HepG2 (cell line): ENCODE measurements at regions not wholly inside any gene's neighbourhood (a gene's known extent, or its start where the extent isn't known, plus 50 kb on each side); places are given as distances from the start of the nearest gene placed in this dataset.

Source experiments
- CENPT ChIP-seq: sonication (generic); formaldehyde crosslinking; IDR thresholded peaks from 2 replicates; pipeline ENCODE4 v1.8.0; 2022; ENCODE audit warnings: low read depth, mild to moderate bottlenecking, moderate library complexity, missing genetic modification reagents
- EP300 ChIP-seq, 3 experiments: sonication (generic) in 1 of 3; formaldehyde crosslinking in 1 of 3; IDR thresholded peaks; 2 replicates each; pipeline versions ENCODE4 v1.5.1 to v1.6.1; 2011 to 2020; ENCODE audit warnings: low read depth in 2 of 3, low read length in 2 of 3, borderline replicate concordance in 1 of 3, improper control_type of control experiment in 1 of 3, mild to moderate bottlenecking in 1 of 3, missing genetic modification reagents in 1 of 3, moderate library complexity in 1 of 3
- FOXC1 ChIP-seq: sonication (generic); formaldehyde crosslinking; IDR thresholded peaks from 2 replicates; pipeline ENCODE4 v1.8.0; 2022; ENCODE audit warnings: mild to moderate bottlenecking, missing genetic modification reagents, borderline replicate concordance
- HINFP ChIP-seq: sonication (generic); formaldehyde crosslinking; IDR thresholded peaks from 2 replicates; pipeline ENCODE4 v1.4.0; 2020; ENCODE audit warnings: low read depth, mild to moderate bottlenecking, missing genetic modification reagents
- HOXA9 ChIP-seq: sonication (generic); formaldehyde crosslinking; IDR thresholded peaks from 2 replicates; pipeline ENCODE4 v1.8.1; 2022; ENCODE audit warnings: missing genetic modification reagents, mild to moderate bottlenecking, moderate library complexity, borderline replicate concordance
- KLF13 ChIP-seq: sonication (generic); formaldehyde crosslinking; IDR thresholded peaks from 2 replicates; pipeline ENCODE4 v1.4.0; 2020; ENCODE audit warnings: mild to moderate bottlenecking, missing genetic modification reagents
- MXI1 ChIP-seq: IDR thresholded peaks from 3 replicates; pipeline ENCODE4 v1.6.1; 2012; ENCODE audit warnings: low read depth, low read length, inconsistent platforms, borderline replicate concordance
- NFE2 ChIP-seq: sonication (generic); formaldehyde crosslinking; IDR thresholded peaks from 2 replicates; pipeline ENCODE4 v1.4.0; 2020; ENCODE audit warnings: missing genetic modification reagents
- SRSF9 ChIP-seq: fragments of 200-400 bp; formaldehyde crosslinking; IDR thresholded peaks from 2 replicates; pipeline ENCODE4 v1.6.1; 2018; ENCODE audit warnings: borderline replicate concordance, mild to moderate bottlenecking, low read depth, low read length; ENCODE audit not compliant: insufficient read depth, poor library complexity, severe bottlenecking
- ZKSCAN5 ChIP-seq: sonication (generic); formaldehyde crosslinking; IDR thresholded peaks from 2 replicates; pipeline ENCODE4 v1.5.1; 2020; ENCODE audit warnings: mild to moderate bottlenecking, missing genetic modification reagents
- ZNF280B ChIP-seq: sonication (generic); formaldehyde crosslinking; IDR thresholded peaks from 2 replicates; pipeline ENCODE4 v1.5.0; 2020; ENCODE audit warnings: missing genetic modification reagents, mild to moderate bottlenecking, borderline replicate concordance
- ZNF350 ChIP-seq: sonication (generic); formaldehyde crosslinking; IDR thresholded peaks from 2 replicates; pipeline ENCODE4 v1.4.0; 2020; ENCODE audit warnings: mild to moderate bottlenecking, low read depth, missing genetic modification reagents, borderline replicate concordance
- ZNF407 ChIP-seq: sonication (generic); formaldehyde crosslinking; IDR thresholded peaks from one replicate; pipeline ENCODE4 v1.5.1; 2020; ENCODE audit warnings: mild to moderate bottlenecking, missing genetic modification reagents; ENCODE audit errors: not compliant biosample characterization
- ZNF749 ChIP-seq: sonication (generic); formaldehyde crosslinking; IDR thresholded peaks from 2 replicates; pipeline ENCODE4 v1.8.0; 2022; ENCODE audit warnings: mild to moderate bottlenecking, missing genetic modification reagents, moderate library complexity, borderline replicate concordance
- ZNF839 ChIP-seq: sonication (generic); formaldehyde crosslinking; IDR thresholded peaks from 2 replicates; pipeline ENCODE4 v1.4.0; 2020; ENCODE audit warnings: missing genetic modification reagents, mild to moderate bottlenecking, borderline replicate concordance
- ZNF841 ChIP-seq: sonication (generic); formaldehyde crosslinking; IDR thresholded peaks from 2 replicates; pipeline ENCODE4 v1.8.1; 2023; ENCODE audit warnings: missing genetic modification reagents, borderline replicate concordance

- TF ChIP-seq CENPT (CRISPR knock-in tag) (no peak), MXI1 (peak; percentile 91; the same call in 2 of the 3 replicates), ZNF407 (no peak), KLF13 (no peak), ZNF280B (CRISPR knock-in tag) (no peak), HOXA9 (no peak), SRSF9 (no peak), ZNF841 (no peak), ZKSCAN5 (CRISPR knock-in tag) (no peak), ZNF839 (CRISPR knock-in tag) (no peak), EP300 (IDR thresholded peaks at IDR 0.05; ENCODE audit: low read depth in 2 of 2, low read length in 2 of 2) (peak; percentile 91 to 96; a peak in 3 of 4 replicates), EP300 (CRISPR knock-in tag; IDR thresholded peaks at IDR 0.05; ENCODE audit: borderline replicate concordance) (peak; percentile 70; the same call in 1 of the 2 replicates), FOXC1 (CRISPR knock-in tag) (no peak), NFE2 (CRISPR knock-in tag) (no peak), ZNF749 (no peak), ZNF350 (no peak), HINFP (CRISPR knock-in tag) (no peak)
These were observed 154.4 kb downstream of the LRIG3 start (continued) for GRCh38 chr12:58765653-58766512.
